ENCODE measurements at regions not wholly inside any gene's neighbourhood (a gene's known extent, or its start where the extent isn't known, plus 50 kb on each side); places are given as distances from the start of the nearest gene placed in this dataset.

GRCh38 chr5:93894601-93895354 lies 153.4 kb upstream of the POU5F2 start:
- no peak for DNase-seq
- ATAC-seq = no peak
- intact Hi-C loops (cut with DNase I, micrococcal nuclease) = no loop called here

DNA sequence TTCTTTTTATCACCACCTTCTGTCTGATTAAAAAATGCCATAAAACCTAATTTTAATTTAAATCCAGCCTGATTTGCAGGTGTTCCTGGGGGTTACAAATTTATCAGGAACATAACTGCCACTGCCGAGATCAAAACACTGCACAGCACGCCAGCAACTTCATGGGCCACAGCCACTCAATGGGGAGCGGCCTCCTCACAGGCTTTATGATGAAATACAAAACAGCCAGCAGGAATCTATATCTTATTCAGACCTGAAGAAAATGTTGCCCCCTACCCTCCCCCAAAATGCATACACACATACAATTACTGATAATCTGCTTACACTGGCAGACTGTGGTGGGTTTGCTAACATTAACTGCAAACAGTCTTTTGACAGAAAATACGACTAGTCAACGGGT lies 151.7 kb upstream of the POU5F2 start:
- ATAC-seq = no peak
- no peak for DNase-seq
- intact Hi-C loops (cut with DNase I, micrococcal nuclease) = no loop called here

GRCh38 chr5:93892481-93892880 lies 151.1 kb upstream of the POU5F2 start:
- intact Hi-C loops (cut with DNase I, micrococcal nuclease) = no loop called here
- ATAC-seq (no peak), DNase-seq (no peak)

DNA sequence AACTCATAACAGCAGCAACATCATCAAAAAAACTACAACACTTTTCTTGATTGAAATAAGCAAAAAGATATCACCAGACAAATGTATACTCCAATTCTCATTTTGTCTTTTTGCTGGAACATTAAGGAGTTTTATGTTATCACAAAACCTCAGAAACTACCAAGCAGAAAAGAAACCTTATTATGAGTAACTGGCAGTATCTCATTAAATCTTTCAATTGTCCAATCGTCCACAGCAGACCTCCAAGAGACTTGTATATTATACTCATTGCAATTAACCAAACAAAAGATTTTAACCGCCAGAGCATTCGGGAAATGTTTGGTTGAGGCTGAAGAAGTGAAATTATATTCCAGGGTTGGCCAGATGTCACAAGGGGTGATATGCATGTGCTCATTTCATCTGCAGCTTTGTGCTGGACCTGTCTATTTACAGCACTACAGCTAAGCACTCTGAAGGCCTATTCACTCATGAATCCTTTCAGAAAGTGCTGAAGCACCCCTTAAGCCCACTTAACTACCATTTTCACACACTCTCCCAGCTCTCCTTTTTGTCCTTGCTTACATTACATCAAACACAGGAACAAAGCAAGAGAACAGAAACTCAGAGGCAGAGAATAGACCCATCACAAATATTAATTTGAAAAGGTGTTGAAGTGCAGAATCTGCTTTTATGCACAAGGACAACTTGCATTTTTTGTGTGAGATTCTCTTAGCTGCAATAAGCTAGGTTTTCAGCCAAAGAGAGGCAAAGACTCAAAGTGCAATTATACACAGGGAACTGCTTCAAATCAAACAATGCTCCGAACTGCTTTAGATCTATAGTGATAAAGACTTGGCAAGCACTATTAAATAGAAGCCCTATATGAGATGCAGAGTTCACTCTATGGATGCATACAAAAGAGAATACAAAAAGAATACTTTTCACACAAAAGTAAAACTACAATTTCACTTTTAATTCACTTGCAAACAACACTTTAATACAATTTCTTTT lies 150.4 kb upstream of the POU5F2 start:
- DNase-seq (no peak), ATAC-seq (peak; percentile 52)
- intact Hi-C loops (cut with DNase I, micrococcal nuclease) = no loop called here

- DNase-seq = no peak
- intact Hi-C loops (cut with DNase I, micrococcal nuclease) = no loop called here
- peak; percentile 33 for ATAC-seq
Observed at GRCh38 chr5:93890657-93891056, 149.3 kb upstream of the POU5F2 start.

DNA sequence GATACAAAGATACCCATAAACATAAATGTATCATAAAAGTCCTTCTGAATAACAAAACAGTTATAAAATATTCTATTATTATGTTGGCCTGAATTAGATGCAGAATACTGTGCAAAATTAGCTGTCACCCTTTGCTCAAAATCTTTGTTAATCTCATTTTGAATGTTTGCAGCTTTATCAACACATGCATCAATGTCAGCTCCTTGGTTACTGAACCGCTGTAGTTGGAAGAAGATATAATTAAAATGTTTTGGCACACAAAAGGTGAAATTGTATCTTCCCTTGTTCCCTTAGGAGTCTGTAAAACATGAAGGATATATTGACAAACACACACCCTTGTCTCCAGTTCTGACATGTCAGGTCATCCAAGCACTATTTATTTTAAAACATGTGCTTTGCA lies 146.3 kb upstream of the POU5F2 start:
- no peak for ATAC-seq
- no peak for DNase-seq
- intact Hi-C loops (cut with DNase I, micrococcal nuclease) = no loop called here

DNA sequence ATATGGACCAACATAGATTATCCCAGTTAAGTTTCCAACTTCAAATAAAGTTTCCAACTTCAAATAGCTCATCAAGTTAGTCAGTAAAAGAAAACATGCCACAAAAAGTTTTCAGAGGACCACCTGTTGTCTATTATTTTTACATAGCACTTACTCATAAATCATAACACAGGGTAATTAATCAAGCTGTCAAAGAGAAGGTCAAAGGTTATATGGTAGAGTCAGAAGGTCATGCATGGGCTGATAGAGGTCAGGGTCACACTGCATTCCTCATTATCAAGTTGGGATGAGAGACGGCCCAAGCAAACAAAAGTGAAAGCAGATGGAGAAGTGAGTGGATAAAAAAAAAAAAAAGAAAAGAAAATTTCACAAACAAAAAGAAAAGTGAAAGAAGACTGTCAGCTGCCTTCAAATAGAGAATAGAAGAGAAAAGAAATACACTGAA lies 145.5 kb upstream of the POU5F2 start:
- intact Hi-C loops (cut with DNase I, micrococcal nuclease) = no loop called here
- no peak for DNase-seq
- ATAC-seq = no peak

DNA sequence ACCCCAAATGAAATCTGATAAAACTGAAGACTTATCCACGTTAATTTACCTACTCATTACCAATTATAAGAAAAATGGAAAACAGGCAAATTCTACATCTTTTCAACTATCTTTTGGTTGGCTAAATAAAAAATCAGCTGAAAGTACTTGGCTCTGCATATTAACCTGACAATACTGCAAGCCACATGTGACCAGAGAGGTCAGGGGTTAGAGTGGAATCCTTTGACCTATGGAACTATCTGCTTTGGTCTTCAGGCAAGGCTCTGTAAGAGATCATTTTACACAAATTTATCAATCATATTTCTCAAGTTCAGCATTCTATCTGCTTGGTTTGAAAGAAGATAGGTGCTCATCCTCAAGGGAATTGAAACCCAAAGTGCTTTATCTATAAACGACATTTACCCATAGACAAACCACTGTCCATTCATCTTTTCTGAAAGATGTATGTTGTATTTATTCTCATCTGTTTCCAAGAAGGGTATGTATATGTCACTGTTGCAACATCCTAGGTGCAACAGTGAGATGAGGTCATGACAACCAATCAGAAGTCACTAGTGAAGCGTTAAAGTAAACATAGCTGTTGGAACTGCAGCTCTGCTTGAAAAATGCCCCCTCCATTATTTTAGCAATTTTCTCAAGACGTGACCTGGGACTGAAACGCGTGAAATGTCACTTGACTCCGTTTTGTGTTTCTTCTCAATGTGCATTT lies 144.9 kb upstream of the POU5F2 start:
- DNase-seq = no peak
- no peak for ATAC-seq
- intact Hi-C loops (cut with DNase I, micrococcal nuclease) = no loop called here

DNA sequence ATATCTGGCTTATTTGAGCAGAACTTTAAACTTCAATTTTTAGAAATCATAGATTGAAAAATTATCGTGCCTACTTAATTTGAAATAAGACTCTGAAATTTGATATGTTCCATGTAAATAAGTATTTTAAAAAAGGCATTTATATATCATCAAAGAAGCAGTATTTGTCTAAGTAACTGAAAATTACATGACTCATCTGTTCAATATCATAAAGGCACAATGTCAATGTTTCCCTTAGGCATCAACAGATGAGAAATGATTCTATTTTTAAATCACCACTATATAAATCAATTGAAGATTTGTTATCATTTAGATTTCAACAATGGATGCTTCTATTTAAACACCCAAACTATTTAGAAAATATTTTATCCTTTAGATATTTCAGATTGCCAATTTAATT lies 142.9 kb upstream of the POU5F2 start:
- intact Hi-C loops (cut with DNase I, micrococcal nuclease) = no loop called here
- no peak for DNase-seq
- no peak for ATAC-seq

- ATAC-seq (no peak), DNase-seq (no peak)
- intact Hi-C loops (cut with DNase I, micrococcal nuclease) = no loop called here
Observed at GRCh38 chr5:93883459-93883858, 142.1 kb upstream of the POU5F2 start.

DNA sequence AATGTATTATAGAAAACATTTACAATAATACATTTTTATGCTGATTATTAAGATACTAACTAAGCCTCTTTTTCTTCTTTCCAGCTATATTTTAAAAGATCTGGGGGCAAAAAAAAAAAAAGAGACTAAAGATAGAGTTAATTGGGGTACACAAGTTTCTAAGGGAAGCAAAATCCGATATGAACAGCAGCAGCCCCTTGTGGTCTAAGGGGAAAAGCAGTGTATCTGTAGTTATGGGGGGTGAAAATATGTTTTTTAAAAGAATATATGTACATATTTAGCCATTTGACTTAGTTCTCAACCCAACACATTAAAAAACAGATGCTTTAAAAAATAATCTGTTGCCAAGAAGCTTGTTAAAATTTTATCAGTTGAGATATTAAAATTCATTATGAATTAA lies 134.3 kb upstream of the POU5F2 start:
- intact Hi-C loops (cut with DNase I, micrococcal nuclease) = no loop called here

DNA sequence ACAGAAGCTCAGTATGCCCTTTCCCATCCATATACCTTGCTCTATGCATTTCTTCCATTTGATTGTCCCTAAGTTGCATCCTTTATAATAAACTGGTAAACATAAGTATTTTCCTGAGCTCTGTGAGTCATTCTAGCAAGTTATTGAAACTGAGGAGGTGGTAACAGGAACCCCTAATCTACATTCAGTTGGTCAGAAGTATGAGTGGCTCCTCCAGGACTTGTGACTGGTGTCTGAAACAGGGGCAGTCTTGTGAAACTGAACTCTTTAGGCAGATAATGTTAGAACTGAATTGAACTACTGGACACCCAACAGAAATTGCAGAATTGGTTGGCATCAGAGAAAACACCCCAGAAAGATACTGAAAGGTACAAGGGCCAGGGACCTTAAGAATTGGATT lies 133.1 kb upstream of the POU5F2 start:
- no peak for ATAC-seq
- intact Hi-C loops (cut with DNase I, micrococcal nuclease) = no loop called here
- no peak for DNase-seq

More for the DNA sequence above, 134.3 kb upstream of the POU5F2 start:
- ATAC-seq (no peak), DNase-seq (no peak)

GRCh38 chr5:93874080-93874479 lies 132.7 kb upstream of the POU5F2 start:
- ATAC-seq = no peak
- intact Hi-C loops (cut with DNase I, micrococcal nuclease) = no loop called here
- DNase-seq = no peak

- DNase-seq (no peak), ATAC-seq (no peak)
- intact Hi-C loops (cut with DNase I, micrococcal nuclease) = no loop called here
Observed at GRCh38 chr5:93873211-93873736, 131.9 kb upstream of the POU5F2 start.

- DNase-seq (no peak), ATAC-seq (no peak)
- intact Hi-C loops (cut with DNase I, micrococcal nuclease) = no loop called here
Observed at GRCh38 chr5:93870649-93871048, 129.2 kb upstream of the POU5F2 start.

- DNase-seq = no peak
- intact Hi-C loops (cut with DNase I, micrococcal nuclease) = no loop called here
- ATAC-seq = no peak
Observed at GRCh38 chr5:93868851-93869250, 127.5 kb upstream of the POU5F2 start.

GRCh38 chr5:93850311-93850710 lies 108.9 kb upstream of the POU5F2 start:
- DNase-seq = no peak
- ATAC-seq = no peak
- intact Hi-C loops (cut with DNase I, micrococcal nuclease) = no loop called here

GRCh38 chr5:93845376-93845775 lies 104.0 kb upstream of the POU5F2 start:
- DNase-seq = no peak
- no peak for ATAC-seq
- intact Hi-C loops (cut with DNase I, micrococcal nuclease) = no loop called here

DNA sequence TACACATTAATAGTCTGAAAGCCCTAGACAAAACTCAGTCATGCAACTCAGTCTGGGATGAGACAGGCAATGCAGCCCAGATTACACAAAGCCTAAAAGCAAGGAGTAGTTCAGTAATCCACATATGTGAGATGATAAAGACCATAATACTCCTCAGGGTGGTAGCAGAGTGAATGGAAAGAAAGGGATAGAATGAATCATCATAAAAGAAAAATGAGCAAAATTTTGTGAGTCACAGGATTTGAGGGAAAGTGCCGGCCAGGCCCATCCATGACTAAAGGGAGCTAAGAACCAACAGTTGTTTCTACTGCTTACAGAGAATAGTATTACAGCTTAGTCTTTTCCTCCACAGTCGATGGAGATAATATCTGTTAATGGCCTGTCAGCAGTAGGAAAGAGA lies 90.0 kb upstream of the POU5F2 start:
- DNase-seq = no peak
- no peak for ATAC-seq
- intact Hi-C loops (cut with DNase I, micrococcal nuclease) = no loop called here

Data from left colon (tissue), 2 donors.